HCT116 (cell line): ENCODE measurements at regions not wholly inside any gene's neighbourhood (a gene's known extent, or its start where the extent isn't known, plus 50 kb on each side); places are given as distances from the start of the nearest gene placed in this dataset.
A peak's percentile ranks its signal among the peaks of the same experiment; 100 is the strongest.

Source experiments
- ATAC-seq: fragments of 200-7000 bp; cut with Tn5 transposase; 2 replicates; pipeline ENCODE4 v1.9.1; 2020; ENCODE audit warnings: mild to moderate bottlenecking, moderate library complexity
- BruUV-seq: library from RNA; stranded (reverse); fragments of 400-500 nt; replicated peaks from 2 replicates; lab custom pipeline; 2021; lab: Mats Ljungman, UMichigan
- CTCF ChIA-PET: fragments of 300-600 bp; sonication (Branson Sonifier 250); formaldehyde crosslinking; loops from one replicate; lab custom pipeline; 2021; ENCODE audit warnings: antibody characterized with exemption; lab: Charles Lee
- POLR2A ChIA-PET: fragments of 300-600, 350-600 bp; sonication (Branson Sonifier 250); formaldehyde crosslinking; loops from one replicate; lab custom pipeline; 2021; ENCODE audit warnings: antibody characterized with exemption; lab: Charles Lee
- RAD21 ChIA-PET, 2 experiments: fragments of 300-600 bp; sonication (Branson Sonifier 250); formaldehyde crosslinking; loops; one replicate each; lab custom pipeline; 2023; ENCODE audit warnings: low total read pairs in 2 of 2; ENCODE audit not compliant: uncharacterized antibody in 2 of 2, unreplicated experiment in 2 of 2, low non-redundant PET in 1 of 2; lab: Charles Lee
- DNase-seq: peaks from one replicate; pipeline ENCODE4 v3.0.0-alpha.2; 2010; ENCODE audit warnings: low read depth, low spot score
- H2AFZ ChIP-seq: fragments of 200-600 bp; shearing (Covaris generic), sonication (generic); 2 replicates; pipeline ENCODE4 v1.6.1; 2017; ENCODE audit warnings: low read depth, mixed run types, mixed read lengths, antibody characterized with exemption, low read length; ENCODE audit not compliant: poor library complexity, severe bottlenecking
- H3K27ac ChIP-seq: 2 replicates; pipeline ENCODE4 v1.5.1; 2012; ENCODE audit warnings: low read depth, low read length
- H3K27me3 ChIP-seq: fragments of 200-600 bp; sonication (generic); 2 replicates; pipeline ENCODE4 v1.6.1; 2016; ENCODE audit warnings: mixed run types, low read length, mixed read lengths; ENCODE audit not compliant: insufficient read depth
- H3K36me3 ChIP-seq, 2 experiments: fragments of 200-500 bp in 1 of 2; fragments of 200-600 bp in 1 of 2; sonication (Bioruptor generic) in 1 of 2; sonication (generic) in 1 of 2; 2 replicates each; pipeline versions ENCODE4 v1.5.1 to v1.6.1; 2014 to 2016; ENCODE audit warnings: low read length in 2 of 2, inconsistent platforms in 1 of 2, mixed read lengths in 1 of 2, mixed run types in 1 of 2; ENCODE audit not compliant: insufficient read depth in 2 of 2, control insufficient read depth in 1 of 2
- H3K4me1 ChIP-seq, 2 experiments: fragments of 200-600 bp in 1 of 2; sonication (generic) in 1 of 2; 2 replicates each; pipeline versions ENCODE4 v1.5.1 to v1.6.1; 2012 to 2017; ENCODE audit warnings: low read length in 2 of 2, inconsistent platforms in 1 of 2, mild to moderate bottlenecking in 1 of 2, mixed read lengths in 1 of 2, mixed run types in 1 of 2, moderate library complexity in 1 of 2; ENCODE audit not compliant: insufficient read depth in 2 of 2, control insufficient read depth in 1 of 2
- H3K4me2 ChIP-seq: fragments of 200-600 bp; sonication (generic); 2 replicates; pipeline ENCODE4 v1.6.1; 2017; ENCODE audit warnings: mixed run types, low read length, mixed read lengths
- H3K4me3 ChIP-seq, 2 experiments: fragments of 200-600 bp in 1 of 2; sonication (generic) in 1 of 2; replicated peaks in 1 of 2; 2 replicates each; pipeline ENCODE4 v1.5.1; 2011 to 2016; ENCODE audit warnings: low read length in 2 of 2, control low read depth in 1 of 2, low read depth in 1 of 2, mild to moderate bottlenecking in 1 of 2, mixed read lengths in 1 of 2, mixed run types in 1 of 2
- H3K79me2 ChIP-seq: fragments of 200-600 bp; sonication (generic); 2 replicates; pipeline ENCODE4 v1.6.1; 2017; ENCODE audit warnings: mild to moderate bottlenecking, mixed run types, low read length, moderate library complexity, mixed read lengths; ENCODE audit not compliant: insufficient read depth
- H3K9ac ChIP-seq: fragments of 200-600 bp; sonication (generic); 2 replicates; pipeline ENCODE4 v1.6.1; 2016; ENCODE audit warnings: low read length, mixed read lengths
- H3K9me2 ChIP-seq: fragments of 200-600 bp; sonication (generic), shearing (Covaris generic); 2 replicates; pipeline ENCODE4 v1.6.1; 2017; ENCODE audit warnings: mixed run types, mild to moderate bottlenecking, moderate library complexity; ENCODE audit not compliant: insufficient read depth
- H3K9me3 ChIP-seq, 2 experiments: fragments of 200-500 bp in 1 of 2; fragments of 200-600 bp in 1 of 2; sonication (Bioruptor generic) in 1 of 2; sonication (generic) in 1 of 2; 2 replicates each; pipeline ENCODE4 v1.6.1; 2014 to 2017; ENCODE audit warnings: low read length in 2 of 2, mixed read lengths in 2 of 2, inconsistent platforms in 1 of 2, low read depth in 1 of 2, mild to moderate bottlenecking in 1 of 2, mixed run types in 1 of 2, moderate library complexity in 1 of 2; ENCODE audit not compliant: control insufficient read depth in 1 of 2, insufficient read depth in 1 of 2
- H4K20me1 ChIP-seq: fragments of 200-600 bp; sonication (generic), shearing (Covaris generic); 2 replicates; pipeline ENCODE4 v1.6.1; 2017; ENCODE audit warnings: mixed run types, mild to moderate bottlenecking, moderate library complexity; ENCODE audit not compliant: insufficient read depth
- CEBPB ChIP-seq: IDR thresholded peaks from 2 replicates; pipeline ENCODE4 v1.6.1; 2012; ENCODE audit warnings: low read depth
- EZH2 ChIP-seq: fragments of 200-600 bp; sonication (generic); IDR thresholded peaks from 2 replicates; pipeline ENCODE4 v1.6.1; 2017; ENCODE audit warnings: antibody characterized with exemption, mixed run types
- SIN3A ChIP-seq: IDR thresholded peaks from 2 replicates; pipeline ENCODE4 v1.6.1; 2012; ENCODE audit warnings: low read depth
- intact Hi-C: fragments of 100-400 bp; cut with micrococcal nuclease; formaldehyde crosslinking; loops from 2 replicates; pipeline ENCODE4 v1.10.0; 2022
- TF ChIP-seq, protein P1 (sequence below): IDR thresholded peaks from 2 replicates; pipeline ENCODE4 v1.6.1; 2012

DNA sequence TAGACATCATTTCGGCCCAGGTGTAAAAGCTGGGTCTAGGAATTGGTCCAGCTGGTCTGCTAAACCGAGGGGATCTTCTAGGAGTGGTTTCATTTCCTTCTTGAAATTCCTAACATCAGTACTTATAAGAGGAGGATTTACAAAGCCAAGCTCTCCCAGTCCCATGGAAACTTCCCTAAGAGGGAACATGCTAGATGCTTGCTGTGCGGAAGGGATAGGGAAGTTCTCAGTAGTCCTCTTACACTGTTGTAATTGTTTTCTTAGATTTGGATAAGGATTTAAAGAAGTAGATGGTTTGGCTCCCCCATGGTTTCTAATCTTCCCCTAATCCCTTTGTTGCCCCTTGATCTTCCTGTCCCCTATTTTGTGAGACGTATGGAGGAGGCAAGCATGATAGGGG is 89.7 kb upstream of the XCR1 start:
- intact Hi-C loops = no loop called here
- Histone ChIP-seq H3K27me3 (no peaks in the 10 kb centered on the region), H4K20me1 (no peaks in the 10 kb centered on the region), H3K36me3 (no peaks in the 10 kb centered on the region), H3K4me3 (no peak overlapping the region), H2AFZ (no peak overlapping the region), H3K9me2 (no peaks in the 10 kb centered on the region), H3K27ac (no peak overlapping the region), H3K9me3 (no peaks in the 10 kb centered on the region), H3K79me2 (no peaks in the 10 kb centered on the region), H3K4me2 (no peak overlapping the region), H3K4me1 (peaks cover 0 to 7% of the 10 kb centered on the region in 2 experiments; a peak in 1 of 4 replicates), H3K9ac (no peak overlapping the region)
- ChIA-PET POLR2A (no interaction called here), CTCF (no interaction called here), RAD21 (no interaction called here)
- no peak for DNase-seq
- ATAC-seq = no peak
- TF ChIP-seq, protein P1, sequence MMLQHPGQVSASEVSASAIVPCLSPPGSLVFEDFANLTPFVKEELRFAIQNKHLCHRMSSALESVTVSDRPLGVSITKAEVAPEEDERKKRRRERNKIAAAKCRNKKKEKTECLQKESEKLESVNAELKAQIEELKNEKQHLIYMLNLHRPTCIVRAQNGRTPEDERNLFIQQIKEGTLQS = no peak
- TF ChIP-seq SIN3A (no peak), CEBPB (no peak)
- no TSS peak for BruUV-seq

DNA sequence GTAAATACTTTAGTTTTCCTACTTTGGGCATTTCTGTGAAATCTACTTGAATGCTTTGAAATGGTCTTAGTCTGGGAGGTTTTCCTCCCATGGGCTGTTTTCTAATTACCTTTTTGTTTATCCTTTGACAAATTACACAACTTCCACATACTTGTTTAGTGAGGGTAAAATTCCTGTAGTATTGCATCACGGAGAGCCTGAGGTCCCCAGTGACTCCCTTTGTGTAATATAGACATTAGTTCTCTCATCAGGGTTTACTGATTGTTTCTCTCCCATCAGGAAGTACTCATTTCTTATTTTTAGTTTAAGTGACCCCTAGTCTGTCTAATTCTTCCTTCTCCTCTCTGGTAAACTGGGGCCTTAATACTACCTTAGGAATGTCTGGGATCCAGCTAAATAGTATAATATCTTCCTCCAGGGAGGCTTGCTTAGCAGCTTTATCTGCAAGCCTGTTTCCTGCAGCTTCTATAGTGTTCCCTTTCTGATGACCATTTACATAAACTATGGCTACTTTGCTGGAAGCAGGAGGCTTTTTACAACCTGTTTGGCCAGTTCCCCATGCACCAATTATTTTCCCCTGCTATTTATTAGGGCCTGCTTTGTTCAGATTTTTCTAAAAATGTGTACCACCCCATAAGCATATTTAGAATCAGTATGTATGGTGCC is 87.2 kb upstream of the XCR1 start:
- H3K9ac ChIP-seq = no peak overlapping the region
- ATAC-seq (no peak), DNase-seq (no peak)
- no peak overlapping the region for H3K4me3 ChIP-seq
- H3K9me2 ChIP-seq = no peaks in the 10 kb centered on the region
- H3K27ac ChIP-seq = no peak overlapping the region
- H3K4me2 ChIP-seq = no peak overlapping the region
- H3K4me1 ChIP-seq = peaks cover 11 to 22% of the 10 kb centered on the region in 2 experiments
- no peaks in the 10 kb centered on the region for H3K36me3 ChIP-seq
- no peaks in the 10 kb centered on the region for H3K9me3 ChIP-seq
- H3K79me2 ChIP-seq = no peaks in the 10 kb centered on the region
- BruUV-seq = no TSS peak
- ChIA-PET CTCF (no interaction called here), RAD21 (no interaction called here), POLR2A (no interaction called here)
- peak overlapping the region; percentile 20 for H2AFZ ChIP-seq
- TF ChIP-seq EZH2 (no peak), CEBPB (peak; percentile 77; the same call in 1 of the 2 replicates)
- H4K20me1 ChIP-seq = no peaks in the 10 kb centered on the region
- no peaks in the 10 kb centered on the region for H3K27me3 ChIP-seq
- intact Hi-C loops = no loop called here
